Midbrain (tissue), 1 donor: ENCODE measurements at regions not wholly inside any gene's neighbourhood (a gene's known extent, or its start where the extent isn't known, plus 50 kb on each side); places are given as distances from the start of the nearest gene placed in this dataset.
A peak's percentile ranks its signal among the peaks of the same experiment; 100 is the strongest.
"Not testable (repeated sequence)": the region's sequence is repeated elsewhere in the genome, so short reads cannot be mapped to it uniquely, and the experiment has no call there.

ENCODE experiments used
- DNase-seq: peaks from one replicate; lab custom pipeline; 2025; lab: John Stamatoyannopoulos, UW

GRCh38 chr20:6660441-6660840 lies 107.0 kb upstream of the BMP2 start:
- DNase-seq = no peak

- DNase-seq = not testable (repeated sequence)
Measured at GRCh38 chr20:6658909-6659308, 108.6 kb upstream of the BMP2 start.

GRCh38 chr20:6657904-6658303 lies 109.6 kb upstream of the BMP2 start:
- DNase-seq = no peak

- DNase-seq = no peak
Measured at GRCh38 chr20:6657111-6657510, 110.4 kb upstream of the BMP2 start.

GRCh38 chr20:6654513-6655252 lies 112.8 kb upstream of the BMP2 start:
- DNase-seq = no peak

GRCh38 chr20:6651561-6651960 lies 115.9 kb upstream of the BMP2 start:
- no peak for DNase-seq

- DNase-seq = no peak
Measured at GRCh38 chr20:6651016-6651415, 116.5 kb upstream of the BMP2 start.

GRCh38 chr20:6646021-6646636 lies 121.4 kb upstream of the BMP2 start:
- DNase-seq = no peak

GRCh38 chr20:6644813-6645628 lies 122.5 kb upstream of the BMP2 start:
- no peak for DNase-seq

- DNase-seq = no peak
Measured at GRCh38 chr20:6641012-6641411, 126.5 kb upstream of the BMP2 start.

GRCh38 chr20:6637160-6637579 lies 130.3 kb upstream of the BMP2 start:
- DNase-seq = no peak

- peak; percentile 1 for DNase-seq
Measured at GRCh38 chr20:6636209-6637159, 131.0 kb upstream of the BMP2 start.

- DNase-seq = no peak
Measured at GRCh38 chr20:6635034-6635736, 132.3 kb upstream of the BMP2 start.

- DNase-seq = no peak
Measured at GRCh38 chr20:6632187-6632586, 135.3 kb upstream of the BMP2 start.

GRCh38 chr20:6630514-6630913 lies 137.0 kb upstream of the BMP2 start:
- DNase-seq = no peak

- no peak for DNase-seq
Measured at GRCh38 chr20:6629564-6629963, 137.9 kb upstream of the BMP2 start.

GRCh38 chr20:6626805-6627204 lies 140.7 kb upstream of the BMP2 start:
- no peak for DNase-seq

GRCh38 chr20:6623989-6624388 lies 143.5 kb upstream of the BMP2 start:
- no peak for DNase-seq

GRCh38 chr20:6622041-6622440 lies 145.4 kb upstream of the BMP2 start:
- DNase-seq = no peak

- DNase-seq = no peak
Measured at GRCh38 chr20:6618051-6618450, 149.4 kb upstream of the BMP2 start.

GRCh38 chr20:6616421-6616820 lies 151.1 kb upstream of the BMP2 start:
- DNase-seq = no peak
